Endothelial cell of umbilical vein (primary cell): ENCODE measurements at regions not wholly inside any gene's neighbourhood (a gene's known extent, or its start where the extent isn't known, plus 50 kb on each side); places are given as distances from the start of the nearest gene placed in this dataset.

Experiments used
- BruUV-seq: library from RNA; stranded (reverse); fragments of 400-500 nt; replicated peaks from 2 replicates; lab custom pipeline; 2021; lab: Mats Ljungman, UMichigan
- CTCF ChIA-PET: fragments of 300-600, 350-600 bp; sonication (Branson Sonifier 250); formaldehyde crosslinking; loops from one replicate; lab custom pipeline; 2021; ENCODE audit warnings: antibody characterized with exemption, inconsistent platforms; lab: Charles Lee
- POLR2A ChIA-PET: fragments of 300-600, 350-600 bp; sonication (Branson Sonifier 250); formaldehyde crosslinking; loops from one replicate; lab custom pipeline; 2021; ENCODE audit warnings: antibody characterized with exemption, inconsistent platforms; lab: Charles Lee
- DNase-seq: peaks from one replicate; pipeline ENCODE4 v3.0.0-alpha.2; 2011; ENCODE audit warnings: low read depth, low spot score
- FAIRE-seq: peaks from 2 replicates; lab custom pipeline; 2011; peaks lifted over from hg19 to GRCh38; lab: Jason Lieb, UNC
- H2AFZ ChIP-seq: 2 replicates; pipeline ENCODE4 v1.6.0; 2012; ENCODE audit warnings: low read depth, low read length, control low read depth, inconsistent platforms
- H3K27ac ChIP-seq: 2 replicates; pipeline ENCODE4 v1.5.1; 2011; ENCODE audit warnings: low read depth, mild to moderate bottlenecking, control low read depth, low read length, moderate library complexity; ENCODE audit not compliant: insufficient read depth
- H3K27me3 ChIP-seq, 2 experiments: 2 replicates each; pipeline versions ENCODE4 v1.6.0 to v1.6.1; 2011; ENCODE audit warnings: low read length in 2 of 2, mixed read lengths in 1 of 2; ENCODE audit not compliant: control insufficient read depth in 2 of 2, insufficient read depth in 2 of 2
- H3K36me3 ChIP-seq, 2 experiments: 2 replicates in 1 of 2; 3 replicates in 1 of 2; pipeline ENCODE4 v1.5.1; 2011; ENCODE audit warnings: low read length in 2 of 2, mild to moderate bottlenecking in 1 of 2, moderate library complexity in 1 of 2; ENCODE audit not compliant: control insufficient read depth in 2 of 2, insufficient read depth in 2 of 2; ENCODE audit errors: extremely low read depth in 1 of 2
- H3K4me1 ChIP-seq: 3 replicates; pipeline ENCODE4 v1.5.1; 2011; ENCODE audit warnings: mild to moderate bottlenecking, low read length; ENCODE audit not compliant: control insufficient read depth, insufficient read depth; ENCODE audit errors: extremely low read depth
- H3K4me2 ChIP-seq: 2 replicates; pipeline ENCODE4 v1.6.1; 2011; ENCODE audit warnings: low read length, control low read depth, mixed read lengths; ENCODE audit not compliant: insufficient read depth
- H3K4me3 ChIP-seq, 3 experiments: fragments of 200-600 bp in 1 of 3; sonication (generic), shearing (Covaris generic) in 1 of 3; replicated peaks in 1 of 3; 2 replicates each; pipeline ENCODE4 v1.5.1; 2011 to 2016; ENCODE audit warnings: control low read depth in 3 of 3, low read length in 3 of 3, mild to moderate bottlenecking in 2 of 3, inconsistent platforms in 1 of 3, low read depth in 1 of 3, moderate library complexity in 1 of 3; ENCODE audit not compliant: insufficient read depth in 1 of 3
- H3K79me2 ChIP-seq: 2 replicates; pipeline ENCODE4 v1.6.0; 2012; ENCODE audit warnings: low read length, inconsistent platforms; ENCODE audit not compliant: control insufficient read depth, insufficient read depth
- H3K9ac ChIP-seq: replicated peaks from 2 replicates; pipeline ENCODE3; 2011; ENCODE audit warnings: low read length, control low read depth; ENCODE audit not compliant: insufficient read depth; ENCODE audit errors: extremely low read depth
- H3K9me1 ChIP-seq: replicated peaks from 3 replicates; pipeline ENCODE4 v1.6.0; 2011; ENCODE audit warnings: mild to moderate bottlenecking, low read length; ENCODE audit not compliant: control insufficient read depth, insufficient read depth; ENCODE audit errors: extremely low read depth
- H3K9me3 ChIP-seq: replicated peaks from 2 replicates; pipeline ENCODE4 v1.5.1; 2012; ENCODE audit warnings: low read length, inconsistent platforms; ENCODE audit not compliant: control insufficient read depth, insufficient read depth
- H4K20me1 ChIP-seq: replicated peaks from 2 replicates; pipeline ENCODE3; 2011; ENCODE audit warnings: mild to moderate bottlenecking, low read length; ENCODE audit not compliant: control insufficient read depth, insufficient read depth; ENCODE audit errors: extremely low read depth
- CTCF ChIP-seq, 2 donors: IDR thresholded peaks; 1 replicate in 1 of 2; 2 replicates in 1 of 2; pipeline ENCODE4 v1.5.1; 2011; ENCODE audit warnings: low read length in 2 of 2, mild to moderate bottlenecking in 2 of 2, moderate library complexity in 2 of 2, control low read depth in 1 of 2, inconsistent platforms in 1 of 2, low read depth in 1 of 2; ENCODE audit not compliant: insufficient read depth in 1 of 2; ENCODE audit errors: extremely low read depth in 1 of 2
- EZH2 ChIP-seq: IDR thresholded peaks from 2 replicates; pipeline ENCODE4 v1.6.1; 2012; ENCODE audit warnings: borderline replicate concordance, low read depth, mild to moderate bottlenecking, moderate library complexity, low read length, inconsistent platforms; ENCODE audit not compliant: severe bottlenecking
- FOS ChIP-seq: IDR thresholded peaks from 2 replicates; pipeline ENCODE4 v1.6.1; 2011; ENCODE audit warnings: mild to moderate bottlenecking, low read length, moderate library complexity, borderline replicate concordance; ENCODE audit not compliant: insufficient read depth
- GATA2 ChIP-seq: IDR thresholded peaks from 2 replicates; pipeline ENCODE4 v1.7.0; 2011; ENCODE audit warnings: low read depth, mild to moderate bottlenecking, moderate library complexity, mixed read lengths, low read length; ENCODE audit not compliant: insufficient read length, insufficient read depth
- JUN ChIP-seq: IDR thresholded peaks from 2 replicates; pipeline ENCODE4 v1.6.1; 2011; ENCODE audit warnings: borderline replicate concordance, low read depth; ENCODE audit not compliant: insufficient read length, insufficient read depth
- MYC ChIP-seq: IDR thresholded peaks from one replicate; pipeline ENCODE4 v1.6.1; 2011; ENCODE audit warnings: mild to moderate bottlenecking, low read depth, low read length
- POLR2A ChIP-seq: IDR thresholded peaks from 2 replicates; pipeline ENCODE4 v1.6.1; 2012; ENCODE audit warnings: low read depth, mild to moderate bottlenecking, control low read depth, low read length
- POLR2AphosphoS5 ChIP-seq: IDR thresholded peaks from 2 replicates; pipeline ENCODE4 v1.6.1; 2012; ENCODE audit warnings: low read depth, mild to moderate bottlenecking, control low read depth, low read length, moderate library complexity; ENCODE audit not compliant: insufficient read depth
- dilution Hi-C: fragments of 300-500 bp; cut with MboI; formaldehyde crosslinking; loops from one replicate; pipeline ENCODE4 v1.15.0; 2019; ENCODE audit warnings: low sequenced_read_pairs; ENCODE audit not compliant: extremely low pct_ligation_motif_present
- intact Hi-C: fragments of 100-400 bp; cut with micrococcal nuclease; formaldehyde crosslinking; loops from one replicate; pipeline ENCODE4 v1.10.0; 2022
- TF ChIP-seq, protein P1 (sequence below): IDR thresholded peaks from 2 replicates; pipeline ENCODE4 v1.6.1; 2011; ENCODE audit not compliant: insufficient read depth, insufficient read length

- H3K36me3 ChIP-seq = no peaks in the 10 kb centered on the region
- no peak for DNase-seq
- ChIA-PET POLR2A (no interaction called here), CTCF (no interaction called here)
- no peak overlapping the region for H3K27ac ChIP-seq
- no TSS peak for BruUV-seq
- no peak overlapping the region for H3K4me2 ChIP-seq
- no peaks in the 10 kb centered on the region for H3K9me1 ChIP-seq
- no peak overlapping the region for H2AFZ ChIP-seq
- no peaks in the 10 kb centered on the region for H4K20me1 ChIP-seq
- intact Hi-C loops = no loop called here
- no peak for TF ChIP-seq EZH2
- TF ChIP-seq FOS = no peak
- TF ChIP-seq GATA2 = no peak
- no peak for TF ChIP-seq POLR2AphosphoS5
- no peak for TF ChIP-seq POLR2A
- TF ChIP-seq CTCF (IDR thresholded peaks at IDR 0.05; ENCODE audit: extremely low read depth in 1 of 2, insufficient read depth in 1 of 2, low read depth in 1 of 2, low read length in 2 of 2) = no peak
- TF ChIP-seq MYC = no peak
- no peak for TF ChIP-seq JUN
- TF ChIP-seq, protein P1, sequence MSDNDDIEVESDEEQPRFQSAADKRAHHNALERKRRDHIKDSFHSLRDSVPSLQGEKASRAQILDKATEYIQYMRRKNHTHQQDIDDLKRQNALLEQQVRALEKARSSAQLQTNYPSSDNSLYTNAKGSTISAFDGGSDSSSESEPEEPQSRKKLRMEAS = no peak
- H3K9ac ChIP-seq = no peak overlapping the region
- H3K4me3 ChIP-seq = no peak overlapping the region
- dilution Hi-C loops = no loop called here
- no peak for FAIRE-seq
- H3K4me1 ChIP-seq = no peaks in the 10 kb centered on the region
- no peaks in the 10 kb centered on the region for H3K27me3 ChIP-seq
- H3K79me2 ChIP-seq = no peaks in the 10 kb centered on the region
- peaks cover 2% of the 10 kb centered on the region for H3K9me3 ChIP-seq
Measured at GRCh38 chr4:188408244-188409030, 269.2 kb downstream of the TRIML1 start.
